GM19467 (cell line): ENCODE measurements at regions not wholly inside any gene's neighbourhood (a gene's known extent, or its start where the extent isn't known, plus 50 kb on each side); places are given as distances from the start of the nearest gene placed in this dataset.

Experiments
- ATAC-seq: cut with Tn5 transposase; IDR thresholded peaks from one replicate; pipeline ENCODE4 v1.9.1; 2021; ENCODE audit warnings: mild to moderate bottlenecking, moderate library complexity; ENCODE audit not compliant: unreplicated experiment

GRCh38 chr2:107361751-107362381 lies 464.8 kb upstream of the RGPD4 start:
- no peak for ATAC-seq

- no peak for ATAC-seq
Observed at GRCh38 chr2:107362993-107363392, 463.7 kb upstream of the RGPD4 start.

GRCh38 chr2:107363806-107364205 lies 462.9 kb upstream of the RGPD4 start:
- ATAC-seq, result no peak

GRCh38 chr2:107364361-107364950 lies 462.2 kb upstream of the RGPD4 start:
- ATAC-seq, result no peak

- ATAC-seq, result no peak
Observed at GRCh38 chr2:107374249-107374648, 452.4 kb upstream of the RGPD4 start.

- no peak for ATAC-seq
Observed at GRCh38 chr2:107376909-107377308, 449.8 kb upstream of the RGPD4 start.

- no peak for ATAC-seq
Observed at GRCh38 chr2:107380912-107381311, 445.8 kb upstream of the RGPD4 start.

- no peak for ATAC-seq
Observed at GRCh38 chr2:107383691-107384090, 443.0 kb upstream of the RGPD4 start.

- no peak for ATAC-seq
Observed at GRCh38 chr2:107384422-107384821, 442.3 kb upstream of the RGPD4 start.

GRCh38 chr2:107385921-107386320 lies 440.8 kb upstream of the RGPD4 start:
- ATAC-seq, result no peak

- ATAC-seq, result no peak
Observed at GRCh38 chr2:107392241-107392704, 434.4 kb upstream of the RGPD4 start.

GRCh38 chr2:107393516-107393915 lies 433.2 kb upstream of the RGPD4 start:
- ATAC-seq, result no peak

GRCh38 chr2:107398683-107399082 lies 428.0 kb upstream of the RGPD4 start:
- no peak for ATAC-seq

- no peak for ATAC-seq
Observed at GRCh38 chr2:107402330-107402729, 424.4 kb upstream of the RGPD4 start.

GRCh38 chr2:107405261-107405660 lies 421.4 kb upstream of the RGPD4 start:
- no peak for ATAC-seq

- ATAC-seq, result no peak
Observed at GRCh38 chr2:107407017-107407416, 419.7 kb upstream of the RGPD4 start.

- ATAC-seq, result no peak
Observed at GRCh38 chr2:107407974-107408373, 418.7 kb upstream of the RGPD4 start.

GRCh38 chr2:107411267-107411666 lies 415.4 kb upstream of the RGPD4 start:
- ATAC-seq, result no peak

- no peak for ATAC-seq
Observed at GRCh38 chr2:107412209-107412904, 414.3 kb upstream of the RGPD4 start.

GRCh38 chr2:107412981-107413380 lies 413.7 kb upstream of the RGPD4 start:
- no peak for ATAC-seq

GRCh38 chr2:107414376-107414775 lies 412.3 kb upstream of the RGPD4 start:
- ATAC-seq, result no peak

- ATAC-seq, result no peak
Observed at GRCh38 chr2:107418708-107419107, 408.0 kb upstream of the RGPD4 start.
